Natural killer cell (primary cell): ENCODE measurements at regions not wholly inside any gene's neighbourhood (a gene's known extent, or its start where the extent isn't known, plus 50 kb on each side); places are given as distances from the start of the nearest gene placed in this dataset.

Experiments used
- ATAC-seq, 3 donors: fragments of 150-1000 bp in 2 of 3; fragments of 200-7000 bp in 1 of 3; cut with Tn5 transposase; 1 replicate in 1 of 3; 2 replicates in 2 of 3; pipeline ENCODE4 v1.10.0; 2021; ENCODE audit warnings: mild to moderate bottlenecking in 2 of 3, moderate library complexity in 2 of 3
- DNase-seq, 2 donors: peaks; one replicate each; pipeline versions ENCODE4 v3.0.0 to v3.0.0-alpha.2; 2013 to 2021; ENCODE audit warnings: mixed read lengths in 1 of 2
- H3K27ac ChIP-seq: one replicate; pipeline ENCODE4 v1.5.1; 2013; ENCODE audit warnings: mild to moderate bottlenecking, low read length
- H3K27me3 ChIP-seq: one replicate; pipeline ENCODE4 v1.6.1; 2013; ENCODE audit warnings: low read length; ENCODE audit not compliant: control insufficient read depth, insufficient read depth
- H3K36me3 ChIP-seq: one replicate; pipeline ENCODE4 v1.6.1; 2013; ENCODE audit warnings: low read length; ENCODE audit not compliant: control insufficient read depth, insufficient read depth
- H3K4me1 ChIP-seq: one replicate; pipeline ENCODE4 v1.6.1; 2013; ENCODE audit warnings: low read length; ENCODE audit not compliant: control insufficient read depth, insufficient read depth
- H3K4me3 ChIP-seq: one replicate; pipeline ENCODE4 v1.5.1; 2013; ENCODE audit warnings: low read length
- H3K9me3 ChIP-seq: one replicate; pipeline ENCODE4 v1.6.1; 2013; ENCODE audit warnings: low read length; ENCODE audit not compliant: control insufficient read depth, insufficient read depth
- H3K27ac Mint-ChIP-seq, 2 donors: one replicate each; pipeline ENCODE4 v1.8.0; 2022; ENCODE audit warnings: mild to moderate bottlenecking in 2 of 2, mixed read lengths in 2 of 2, moderate library complexity in 1 of 2
- H3K27me3 Mint-ChIP-seq, 2 donors: one replicate each; pipeline ENCODE4 v1.8.0; 2022; ENCODE audit warnings: low read depth in 2 of 2, mixed read lengths in 2 of 2
- H3K36me3 Mint-ChIP-seq: one replicate; pipeline ENCODE4 v1.8.0; 2022; ENCODE audit warnings: mixed read lengths
- H3K4me1 Mint-ChIP-seq, 2 donors: one replicate each; pipeline ENCODE4 v1.8.0; 2022; ENCODE audit warnings: mixed read lengths in 2 of 2
- H3K4me3 Mint-ChIP-seq: one replicate; pipeline ENCODE4 v1.8.0; 2022; ENCODE audit warnings: mild to moderate bottlenecking, moderate library complexity, mixed read lengths
- H3K9me3 Mint-ChIP-seq, 2 donors: one replicate each; pipeline ENCODE4 v1.8.0; 2022; ENCODE audit warnings: mixed read lengths in 2 of 2
- CTCF ChIP-seq: fragments of 200-600 bp; IDR thresholded peaks from one replicate; pipeline ENCODE4 v1.8.0; 2022; ENCODE audit warnings: antibody characterized with exemption
- WGBS: methylation state at CpG from one replicate; pipeline ENCODE4 v1.1.7; 2013; ENCODE audit warnings: missing lambda C conversion rate; ENCODE audit not compliant: insufficient coverage; 5-methylcytosine and 5-hydroxymethylcytosine counted together
- intact Hi-C: fragments of 100-400 bp; cut with micrococcal nuclease; formaldehyde crosslinking; loops from one replicate; pipeline ENCODE4 v1.14.2; 2022

GRCh38 chr6:163720005-163720404 is 305.5 kb downstream of the QKI start:
- DNase-seq, result no peak
- TF ChIP-seq CTCF, result no peak
- Histone ChIP-seq H3K9me3 (no peaks in the 10 kb centered on the region), H3K27me3 (no peaks in the 10 kb centered on the region), H3K36me3 (no peaks in the 10 kb centered on the region), H3K27ac (no peak overlapping the region), H3K4me1 (peaks cover 18% of the 10 kb centered on the region), H3K4me3 (no peak overlapping the region)
- WGBS, result 95% methylated on average over 5 of the region's 5 CpGs
- no peaks in the 10 kb centered on the region for H3K9me3 Mint-ChIP-seq
- H3K27me3 Mint-ChIP-seq, result peaks cover 0 to 7% of the 10 kb centered on the region in 2 donors
- peak overlapping the region in 1 of 2 donors; percentile 63 for H3K27ac Mint-ChIP-seq
- peaks cover 31 to 35% of the 10 kb centered on the region in 2 donors for H3K4me1 Mint-ChIP-seq
- intact Hi-C loops, result no loop called here
- no peak for ATAC-seq
- no peaks in the 10 kb centered on the region for H3K36me3 Mint-ChIP-seq
- H3K4me3 Mint-ChIP-seq, result peak overlapping the region; percentile 28

GRCh38 chr6:163719028-163719742 is 304.7 kb downstream of the QKI start:
- H3K27ac Mint-ChIP-seq, result no peak overlapping the region
- peaks cover 27 to 29% of the 10 kb centered on the region in 2 donors for H3K4me1 Mint-ChIP-seq
- no peak overlapping the region for H3K27ac ChIP-seq
- H3K4me3 ChIP-seq, result no peak overlapping the region
- H3K36me3 ChIP-seq, result no peaks in the 10 kb centered on the region
- H3K4me3 Mint-ChIP-seq, result no peak overlapping the region
- H3K27me3 ChIP-seq, result no peaks in the 10 kb centered on the region
- peaks cover 0 to 7% of the 10 kb centered on the region in 2 donors for H3K27me3 Mint-ChIP-seq
- WGBS, result 68% methylated on average over 17 of the region's 20 CpGs
- intact Hi-C loops, result no loop called here
- no peaks in the 10 kb centered on the region for H3K9me3 ChIP-seq
- no peaks in the 10 kb centered on the region for H3K36me3 Mint-ChIP-seq
- no peak for TF ChIP-seq CTCF
- DNase-seq (no peak), ATAC-seq (no peak)
- no peaks in the 10 kb centered on the region for H3K9me3 Mint-ChIP-seq
- H3K4me1 ChIP-seq, result peaks cover 18% of the 10 kb centered on the region

- Mint-ChIP-seq H3K4me1 (peaks cover 27 to 29% of the 10 kb centered on the region in 2 donors), H3K9me3 (no peaks in the 10 kb centered on the region), H3K36me3 (no peaks in the 10 kb centered on the region), H3K4me3 (no peak overlapping the region), H3K27ac (no peak overlapping the region), H3K27me3 (peaks cover 0 to 7% of the 10 kb centered on the region in 2 donors)
- Histone ChIP-seq H3K27ac (no peak overlapping the region), H3K36me3 (no peaks in the 10 kb centered on the region), H3K9me3 (no peaks in the 10 kb centered on the region), H3K4me3 (no peak overlapping the region), H3K27me3 (no peaks in the 10 kb centered on the region), H3K4me1 (peaks cover 20% of the 10 kb centered on the region)
- 73% methylated on average over 2 of the region's 2 CpGs for whole genome bisulfite sequencing
- no peak for TF ChIP-seq CTCF
- intact Hi-C loops, result no loop called here
- ATAC-seq (no peak), DNase-seq (no peak)
These were observed 304.0 kb downstream of the QKI start for GRCh38 chr6:163718537-163718936.
